Breast epithelium (tissue), 3 donors: ENCODE measurements at regions not wholly inside any gene's neighbourhood (a gene's known extent, or its start where the extent isn't known, plus 50 kb on each side); places are given as distances from the start of the nearest gene placed in this dataset.

ENCODE experiments used
- CTCF ChIP-seq, 3 donors: fragments of 450-650 bp; IDR thresholded peaks; one replicate each; pipeline ENCODE4 v1.5.1; 2016 to 2017; ENCODE audit warnings: antibody characterized with exemption in 3 of 3, mild to moderate bottlenecking in 3 of 3, moderate library complexity in 3 of 3
- POLR2AphosphoS5 ChIP-seq, 3 donors: sonication (generic); formaldehyde crosslinking; IDR thresholded peaks; one replicate each; pipeline ENCODE4 v1.6.1; 2017; ENCODE audit warnings: antibody characterized with exemption in 3 of 3

GRCh38 chrX:88830111-88830510, 83.1 kb downstream of the CPXCR1 start:
- TF ChIP-seq POLR2AphosphoS5 (IDR thresholded peaks at IDR 0.05) = no peak
- no peak for TF ChIP-seq CTCF (IDR thresholded peaks at IDR 0.05)
